HG02840 (cell line): ENCODE measurements at regions not wholly inside any gene's neighbourhood (a gene's known extent, or its start where the extent isn't known, plus 50 kb on each side); places are given as distances from the start of the nearest gene placed in this dataset.

Experiments
- ATAC-seq: cut with Tn5 transposase; IDR thresholded peaks from one replicate; pipeline ENCODE4 v1.9.1; 2021; ENCODE audit warnings: mild to moderate bottlenecking, moderate library complexity, moderate number of reproducible peaks; ENCODE audit not compliant: unreplicated experiment, low FRiP score

GRCh38 chr16:73616166-73616753 is 568.3 kb upstream of the ZFHX3 start:
- no peak for ATAC-seq

DNA sequence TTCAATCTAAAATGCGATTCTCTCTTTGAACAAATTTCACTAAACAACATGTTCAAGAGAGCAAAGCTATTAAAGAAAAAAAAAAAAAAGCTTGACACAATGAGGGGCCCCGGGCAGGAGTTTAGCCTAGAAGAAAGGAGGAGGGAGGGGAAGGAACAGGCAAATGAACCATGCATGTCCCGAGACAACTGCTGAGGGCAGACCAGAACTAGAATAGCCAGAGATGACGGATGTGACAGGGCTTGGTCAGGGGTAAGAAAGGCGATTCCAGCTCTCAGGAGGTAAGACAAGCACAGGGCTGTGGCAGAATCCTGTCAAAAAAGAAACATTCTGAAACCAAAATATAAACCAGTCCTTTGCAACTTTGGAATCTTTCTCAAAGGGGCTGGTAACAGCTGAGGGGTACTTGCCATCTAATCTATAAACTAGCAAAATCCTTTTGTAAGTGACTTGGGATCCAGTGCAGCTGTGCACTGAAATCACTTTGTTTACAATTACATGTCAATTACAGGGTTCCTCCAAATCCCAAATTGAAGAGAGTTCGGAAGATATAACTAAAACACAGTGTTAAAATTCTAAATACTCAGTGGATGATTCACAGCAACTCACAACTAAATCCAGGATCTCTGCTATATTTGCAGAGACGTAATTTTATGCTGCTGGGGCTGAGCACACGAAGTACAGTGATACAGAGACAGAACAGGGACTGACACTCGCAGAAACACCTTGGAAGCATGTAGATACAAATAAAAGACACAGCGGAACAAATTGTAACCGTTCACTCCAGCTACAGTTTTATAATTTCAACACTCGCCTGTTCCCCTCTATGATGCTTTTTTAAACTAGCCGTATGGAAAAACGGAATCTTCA is 567.4 kb upstream of the ZFHX3 start:
- no peak for ATAC-seq

DNA sequence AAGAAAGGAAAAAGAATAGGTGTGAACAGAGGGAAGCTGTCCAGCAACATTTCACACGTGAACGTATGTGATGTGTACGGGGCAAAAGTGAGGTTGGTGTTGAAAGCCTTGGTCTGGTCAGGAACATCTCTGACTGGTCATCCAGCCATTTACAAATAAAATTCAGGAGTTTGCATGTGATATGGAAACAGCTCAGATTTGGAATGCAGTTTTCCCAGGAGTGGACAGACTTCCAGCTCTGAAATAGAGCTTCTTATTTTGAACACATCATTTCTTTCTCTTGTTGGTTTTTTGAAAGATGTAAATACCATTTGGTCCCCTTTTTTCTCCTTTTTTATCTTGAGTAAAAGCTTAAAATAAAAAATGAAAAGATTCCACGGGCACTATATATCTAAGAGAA is 566.2 kb upstream of the ZFHX3 start:
- no peak for ATAC-seq

DNA sequence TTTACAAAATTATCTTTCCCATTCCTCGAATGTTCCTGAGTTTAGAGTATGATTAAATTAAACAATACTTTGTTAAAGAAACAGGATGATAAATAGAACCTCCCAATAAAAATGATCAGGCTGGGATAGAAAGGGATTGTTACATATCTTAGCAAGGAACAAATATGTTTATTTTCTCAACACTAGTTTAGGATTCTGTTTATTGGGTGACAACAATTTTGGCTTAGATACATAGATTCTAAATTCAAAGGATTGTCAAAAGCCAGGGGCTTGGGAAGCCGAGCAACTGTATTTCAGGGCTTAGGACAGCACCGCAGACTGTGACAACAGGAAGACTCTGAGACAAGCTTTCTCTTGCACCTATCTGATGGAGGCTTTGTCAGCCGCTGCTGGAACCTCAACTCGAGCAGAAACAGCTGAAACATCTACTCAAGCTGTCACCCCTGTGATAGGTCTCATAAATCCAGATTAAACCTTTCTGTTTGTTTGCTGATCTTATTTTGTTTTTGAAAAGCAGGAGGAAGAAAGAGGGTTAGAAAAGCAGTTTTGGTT is 562.8 kb upstream of the ZFHX3 start:
- no peak for ATAC-seq

DNA sequence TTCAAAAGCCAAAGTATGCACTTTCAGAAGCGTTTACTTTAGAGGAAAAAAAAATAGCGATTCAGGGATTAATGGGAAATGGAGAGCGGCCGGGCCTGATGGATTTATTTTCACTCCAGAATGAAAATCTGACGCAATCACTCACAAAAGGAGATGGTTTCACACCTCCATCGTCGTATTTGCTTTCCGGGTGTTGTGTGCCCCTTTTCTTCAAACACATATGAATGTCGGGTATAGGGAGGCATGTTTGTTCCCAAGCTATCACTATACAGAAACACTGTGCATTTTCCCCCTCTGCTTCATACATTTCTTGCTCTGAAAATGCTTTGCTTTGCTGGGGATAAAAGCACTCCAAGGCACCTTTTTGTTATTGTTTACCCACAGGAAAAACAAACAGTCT is 562.2 kb upstream of the ZFHX3 start:
- ATAC-seq, result no peak

GRCh38 chr16:73608911-73609310 is 561.0 kb upstream of the ZFHX3 start:
- no peak for ATAC-seq

DNA sequence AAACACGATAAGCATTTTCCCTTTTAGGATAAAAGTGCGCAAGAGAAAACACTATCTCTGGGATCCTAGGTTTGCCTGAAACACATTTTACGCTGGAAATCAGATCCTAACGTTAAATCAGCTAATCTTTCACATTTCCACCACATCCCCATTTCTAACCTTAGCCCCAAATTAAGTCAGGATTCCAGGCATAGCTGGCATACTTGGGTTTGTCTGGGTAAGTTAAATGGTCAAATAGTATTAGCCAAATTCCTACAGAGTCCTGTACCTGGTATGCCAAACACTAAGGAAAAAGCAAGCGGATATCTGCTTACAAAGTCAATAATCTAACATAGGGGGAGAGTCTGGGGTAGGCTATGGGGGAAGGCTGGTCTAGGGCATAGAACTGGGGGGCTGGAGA is 557.4 kb upstream of the ZFHX3 start:
- no peak for ATAC-seq

GRCh38 chr16:73601911-73602310 is 554.0 kb upstream of the ZFHX3 start:
- no peak for ATAC-seq

DNA sequence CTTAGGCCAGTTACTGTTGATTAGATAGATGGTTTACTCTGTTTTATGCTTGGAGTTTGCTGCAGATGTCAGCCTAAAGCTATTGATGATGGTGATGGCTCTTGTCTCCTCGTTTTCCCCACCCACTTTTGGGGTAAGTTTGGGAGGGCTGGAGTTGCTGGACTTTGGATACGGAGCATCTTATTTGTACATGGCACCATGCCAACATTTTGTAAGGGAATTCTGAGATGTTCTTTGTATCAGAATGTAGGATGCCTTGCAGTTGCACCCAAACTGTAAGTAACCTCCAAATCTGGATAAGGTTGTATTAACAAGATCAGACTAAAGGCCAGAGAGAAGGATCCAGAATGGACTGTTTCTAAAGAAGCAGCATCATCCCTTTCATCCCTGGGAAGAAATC is 551.9 kb upstream of the ZFHX3 start:
- no peak for ATAC-seq

DNA sequence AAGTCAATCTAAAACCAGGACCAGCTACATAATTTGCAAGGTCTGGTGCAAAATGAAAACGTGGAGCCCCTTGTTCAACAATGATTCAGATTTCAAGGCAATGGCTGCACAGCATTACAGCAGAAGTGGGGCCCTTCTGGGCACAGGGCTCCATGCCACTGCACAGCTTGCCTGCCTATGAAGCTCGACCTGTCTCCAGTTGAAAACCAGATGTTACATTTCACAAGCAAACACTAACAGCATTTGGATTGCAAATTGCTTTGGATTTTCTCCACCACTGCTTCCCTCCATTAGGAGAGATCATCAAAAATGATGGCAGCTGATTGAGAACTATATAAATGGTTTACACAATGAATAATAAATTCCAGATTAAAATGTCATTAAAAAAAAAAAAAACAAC is 551.4 kb upstream of the ZFHX3 start:
- ATAC-seq, result no peak

DNA sequence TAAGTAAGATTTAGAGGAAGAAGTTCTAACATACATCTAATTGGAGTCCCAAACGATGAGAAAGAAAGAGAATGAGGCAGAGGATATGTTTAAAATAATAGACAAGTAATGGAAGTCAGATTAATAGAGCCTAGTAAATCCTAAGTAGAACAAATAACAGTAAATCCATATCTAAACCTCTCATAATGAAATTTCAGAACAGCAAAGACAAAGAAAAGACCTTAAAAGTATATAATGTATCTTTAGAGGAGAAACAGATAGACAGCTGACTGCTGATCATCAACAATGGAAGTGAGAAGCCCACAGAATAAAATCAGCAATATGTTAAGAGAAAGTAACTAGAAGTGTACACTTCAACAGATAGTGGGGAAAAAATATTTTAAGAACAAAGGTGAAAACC is 536.2 kb upstream of the ZFHX3 start:
- ATAC-seq, result no peak

DNA sequence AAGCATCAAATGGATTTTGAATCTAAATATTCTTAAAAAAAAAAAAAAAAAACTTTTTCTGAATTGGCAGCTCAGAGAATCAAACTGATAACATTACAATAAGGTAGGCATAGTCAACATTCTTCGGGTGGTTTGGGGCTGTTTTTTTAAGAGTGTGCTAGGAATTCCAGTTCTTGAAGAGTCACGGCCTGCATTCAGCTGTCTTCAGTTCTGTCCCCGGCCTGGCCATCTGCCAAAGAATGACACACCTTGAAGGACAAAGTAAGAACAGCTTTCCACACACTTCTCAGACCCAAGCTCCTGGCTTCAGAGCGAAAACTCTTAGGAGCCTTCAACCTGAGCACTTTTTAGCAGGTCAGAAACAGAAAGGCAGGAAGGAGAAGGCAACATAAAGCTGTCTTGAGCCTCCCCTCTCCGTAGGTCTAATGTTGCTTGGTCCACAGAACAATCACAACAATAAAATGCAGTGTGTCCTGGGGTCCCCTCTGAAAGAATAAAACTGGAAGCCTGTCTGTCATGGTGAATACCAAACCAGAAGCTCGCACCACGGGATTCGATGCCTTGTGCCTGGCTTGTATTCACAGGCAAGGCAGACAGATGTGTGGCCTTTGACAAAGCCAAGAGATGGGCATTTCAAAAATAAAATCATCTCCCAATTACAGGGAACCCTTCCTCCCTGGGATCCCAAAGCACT is 524.4 kb upstream of the ZFHX3 start:
- no peak for ATAC-seq

GRCh38 chr16:73569266-73569980 is 521.5 kb upstream of the ZFHX3 start:
- no peak for ATAC-seq

DNA sequence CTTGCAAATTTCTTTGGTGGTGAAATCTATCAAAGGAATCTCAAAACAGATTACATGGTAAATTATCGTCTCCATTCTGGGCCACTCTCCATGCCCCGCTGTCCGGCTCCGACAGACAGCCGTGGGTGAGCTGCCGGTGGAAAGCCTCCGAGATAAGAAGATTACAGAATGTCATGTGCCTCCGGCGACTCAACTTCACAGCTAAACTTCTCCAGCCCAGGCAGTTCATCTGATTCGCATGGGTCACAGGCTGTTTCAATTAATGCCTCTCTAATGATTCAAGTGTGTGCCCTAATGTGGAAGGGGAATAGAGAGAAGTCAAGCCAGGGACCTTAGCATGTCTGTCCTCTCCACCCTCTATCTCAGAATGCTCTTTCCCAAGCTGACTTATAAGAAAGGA is 520.8 kb upstream of the ZFHX3 start:
- no peak for ATAC-seq

- ATAC-seq, result no peak
These were observed 518.0 kb upstream of the ZFHX3 start for GRCh38 chr16:73565925-73566324.

DNA sequence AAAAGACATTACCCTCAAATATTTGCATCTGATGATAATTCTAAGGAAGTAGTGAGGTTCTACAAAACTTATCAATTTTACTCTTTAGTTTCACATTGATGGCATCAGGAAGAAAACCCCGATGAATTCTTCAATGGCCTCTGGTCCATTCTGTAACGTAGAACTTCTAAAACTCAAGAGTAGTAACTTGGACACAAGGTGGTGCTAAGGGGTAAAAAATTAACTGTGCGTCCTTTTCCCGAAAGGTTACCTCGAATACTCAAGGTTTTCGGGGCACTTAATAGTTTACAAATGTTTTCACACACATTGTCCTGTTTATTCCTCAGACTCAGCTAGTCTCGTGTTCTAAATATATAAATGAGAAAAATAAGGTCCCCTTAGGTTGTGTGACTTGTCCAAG is 517.3 kb upstream of the ZFHX3 start:
- no peak for ATAC-seq

GRCh38 chr16:73563709-73564108 is 515.8 kb upstream of the ZFHX3 start:
- ATAC-seq, result no peak

DNA sequence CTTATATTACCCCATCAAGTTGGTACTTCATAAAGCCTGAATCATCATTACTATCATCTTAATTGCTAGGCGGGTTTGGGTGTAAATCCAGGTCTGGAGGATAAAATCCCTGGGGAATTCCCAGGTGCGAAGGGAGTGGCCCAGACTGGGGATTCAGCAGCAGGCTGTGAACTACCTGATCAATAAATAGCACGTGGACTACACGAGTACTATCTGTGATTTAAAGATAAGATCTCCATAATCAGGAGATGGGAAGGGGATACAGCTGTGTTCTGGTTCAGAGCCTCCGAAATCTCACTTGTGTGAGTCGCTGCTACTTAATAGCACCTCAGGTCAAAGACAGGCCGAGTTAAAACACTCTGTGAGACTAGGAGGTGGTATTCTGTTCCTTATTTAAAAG is 512.6 kb upstream of the ZFHX3 start:
- no peak for ATAC-seq

DNA sequence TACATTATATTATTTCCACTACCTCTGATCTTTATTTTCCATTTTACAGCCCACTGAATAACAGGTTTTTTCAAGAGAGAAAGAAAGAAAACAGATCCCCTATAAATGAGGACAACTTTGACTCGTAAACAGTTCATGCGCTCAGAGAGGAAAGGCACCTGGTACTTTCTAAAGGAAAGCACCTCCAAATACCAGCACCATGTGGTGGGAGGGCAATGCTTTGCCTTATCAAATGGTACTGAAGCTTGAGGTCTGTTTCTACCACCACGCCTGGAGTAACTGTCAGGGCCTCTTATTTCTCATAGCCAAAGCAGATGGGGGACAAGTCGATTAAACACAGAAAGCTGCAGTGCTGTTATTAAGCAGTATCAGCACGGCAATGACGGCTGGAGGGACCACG is 510.3 kb upstream of the ZFHX3 start:
- ATAC-seq, result no peak

- ATAC-seq, result no peak
These were observed 506.2 kb upstream of the ZFHX3 start for GRCh38 chr16:73553941-73554660.
